CD14-positive monocyte (primary cell): ENCODE measurements at regions not wholly inside any gene's neighbourhood (a gene's known extent, or its start where the extent isn't known, plus 50 kb on each side); places are given as distances from the start of the nearest gene placed in this dataset.
"Not testable (repeated sequence)": the region's sequence is repeated elsewhere in the genome, so short reads cannot be mapped to it uniquely, and the experiment has no call there.

Experiments
- DNase-seq, 3 donors: peaks; one replicate each; pipeline ENCODE4 v3.0.0-alpha.2; 2011 to 2022
- H2AFZ ChIP-seq: 2 replicates; pipeline ENCODE4 v1.6.0; 2012; ENCODE audit warnings: mild to moderate bottlenecking, low read depth, low read length, inconsistent platforms; ENCODE audit not compliant: insufficient read depth, poor library complexity, severe bottlenecking
- H3K27ac ChIP-seq, 2 donors: 1 replicate in 1 of 2; 2 replicates in 1 of 2; pipeline ENCODE4 v1.5.1; 2012 to 2013; ENCODE audit warnings: low read length in 2 of 2, control low read depth in 1 of 2, inconsistent platforms in 1 of 2, low read depth in 1 of 2, mild to moderate bottlenecking in 1 of 2
- H3K27me3 ChIP-seq, 2 donors: one replicate each; pipeline versions ENCODE4 v1.6.0 to v1.6.1; 2011 to 2013; ENCODE audit warnings: low read length in 2 of 2; ENCODE audit not compliant: control insufficient read depth in 2 of 2, insufficient read depth in 2 of 2
- H3K36me3 ChIP-seq, 2 donors: replicated peaks in 1 of 2; 1 replicate in 1 of 2; 2 replicates in 1 of 2; pipeline versions ENCODE4 v1.5.1 to v1.6.1; 2012 to 2013; ENCODE audit warnings: low read length in 2 of 2, control low read depth in 1 of 2, inconsistent platforms in 1 of 2, mild to moderate bottlenecking in 1 of 2; ENCODE audit not compliant: insufficient read depth in 2 of 2, control insufficient read depth in 1 of 2
- H3K4me1 ChIP-seq, 2 donors: 1 replicate in 1 of 2; 2 replicates in 1 of 2; pipeline versions ENCODE4 v1.5.1 to v1.6.1; 2012 to 2013; ENCODE audit warnings: low read length in 2 of 2, control low read depth in 1 of 2, inconsistent platforms in 1 of 2, mild to moderate bottlenecking in 1 of 2, moderate library complexity in 1 of 2; ENCODE audit not compliant: insufficient read depth in 2 of 2, control insufficient read depth in 1 of 2
- H3K4me2 ChIP-seq: replicated peaks from 2 replicates; pipeline ENCODE3; 2012; ENCODE audit warnings: low read length, moderate library complexity, mild to moderate bottlenecking; ENCODE audit not compliant: poor library complexity, severe bottlenecking; ENCODE audit errors: extremely low read depth
- H3K4me3 ChIP-seq, 3 experiments: fragments of 200-600 bp in 1 of 3; sonication (generic) in 1 of 3; replicated peaks in 1 of 3; 1 replicate in 2 of 3; 2 replicates in 1 of 3; pipeline ENCODE4 v1.5.1; 2011 to 2013; ENCODE audit warnings: low read length in 3 of 3, mild to moderate bottlenecking in 3 of 3, control low read depth in 2 of 3, low read depth in 2 of 3, inconsistent platforms in 1 of 3, moderate library complexity in 1 of 3
- H3K79me2 ChIP-seq: 2 replicates; pipeline ENCODE4 v1.6.0; 2012; ENCODE audit warnings: mild to moderate bottlenecking, control low read depth, inconsistent platforms, low read length, moderate library complexity; ENCODE audit not compliant: insufficient read depth
- H3K9ac ChIP-seq: 2 replicates; pipeline ENCODE4 v1.6.0; 2017; ENCODE audit warnings: low read length, mild to moderate bottlenecking; ENCODE audit not compliant: insufficient read depth, poor library complexity, severe bottlenecking
- H3K9me3 ChIP-seq, 2 donors: replicated peaks in 1 of 2; 1 replicate in 1 of 2; 2 replicates in 1 of 2; pipeline versions ENCODE4 v1.5.1 to v1.6.1; 2012 to 2013; ENCODE audit warnings: low read length in 2 of 2, control low read depth in 1 of 2; ENCODE audit not compliant: control insufficient read depth in 1 of 2, insufficient read depth in 1 of 2
- H4K20me1 ChIP-seq: 2 replicates; pipeline ENCODE4 v1.6.0; 2012; ENCODE audit warnings: mild to moderate bottlenecking, low read length, control low read depth, moderate library complexity; ENCODE audit not compliant: insufficient read depth
- H3K27ac Mint-ChIP-seq, 7 donors: one replicate each; pipeline ENCODE4 v1.8.0; 2020; ENCODE audit warnings: mild to moderate bottlenecking in 7 of 7, mixed read lengths in 7 of 7, moderate library complexity in 6 of 7, inconsistent platforms in 2 of 7
- H3K27me3 Mint-ChIP-seq, 3 donors: one replicate each; pipeline ENCODE4 v1.8.0; 2021 to 2022; ENCODE audit warnings: low read depth in 3 of 3, mild to moderate bottlenecking in 3 of 3, mixed read lengths in 3 of 3, moderate library complexity in 3 of 3, inconsistent platforms in 1 of 3
- H3K36me3 Mint-ChIP-seq, 2 donors: one replicate each; pipeline ENCODE4 v1.8.0; 2020; ENCODE audit warnings: mixed read lengths in 2 of 2, inconsistent platforms in 1 of 2, mild to moderate bottlenecking in 1 of 2
- H3K4me1 Mint-ChIP-seq: one replicate; pipeline ENCODE4 v1.8.0; 2020; ENCODE audit warnings: mild to moderate bottlenecking, mixed read lengths
- H3K4me3 Mint-ChIP-seq, 2 donors: one replicate each; pipeline ENCODE4 v1.8.0; 2020; ENCODE audit warnings: mild to moderate bottlenecking in 2 of 2, mixed read lengths in 2 of 2, moderate library complexity in 1 of 2
- H3K9me3 Mint-ChIP-seq, 7 donors: one replicate each; pipeline ENCODE4 v1.8.0; 2020 to 2022; ENCODE audit warnings: mixed read lengths in 7 of 7, mild to moderate bottlenecking in 6 of 7, moderate library complexity in 6 of 7, inconsistent platforms in 2 of 7
- WGBS: methylation state at CpG from one replicate; pipeline ENCODE4 v1.1.5; 2013; ENCODE audit warnings: missing lambda C conversion rate; ENCODE audit not compliant: insufficient coverage; 5-methylcytosine and 5-hydroxymethylcytosine counted together
- intact Hi-C, 2 donors: fragments of 100-400 bp; cut with micrococcal nuclease; formaldehyde crosslinking; loops; one replicate each; pipeline versions ENCODE4 v1.15.0 to v1.15.1; 2023
- TF ChIP-seq, protein P1 (sequence below): fragments of 200-600 bp; IDR thresholded peaks from one replicate; pipeline ENCODE4 v1.8.0; 2022; ENCODE audit warnings: antibody characterized with exemption, mild to moderate bottlenecking

DNA sequence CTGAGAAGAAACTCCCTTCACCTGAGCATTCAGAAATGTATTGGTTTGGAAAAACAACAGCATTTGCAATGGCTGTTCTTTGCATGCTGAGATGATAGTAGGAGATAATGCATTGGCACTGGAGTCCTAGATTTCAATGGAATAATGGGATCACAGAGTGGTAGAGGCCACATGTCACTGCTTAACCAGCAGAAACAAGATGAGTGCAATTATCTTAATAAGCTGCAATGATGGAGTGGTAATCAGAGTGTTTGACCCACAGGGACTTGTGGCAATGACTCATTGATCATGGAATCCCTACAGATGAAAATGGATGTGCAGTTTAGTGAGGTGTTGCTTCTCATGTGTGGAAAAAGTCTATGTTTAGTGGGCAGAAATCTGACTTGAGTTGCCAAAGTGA, 218.8 kb upstream of the ZEB2 start:
- TF ChIP-seq, protein P1, sequence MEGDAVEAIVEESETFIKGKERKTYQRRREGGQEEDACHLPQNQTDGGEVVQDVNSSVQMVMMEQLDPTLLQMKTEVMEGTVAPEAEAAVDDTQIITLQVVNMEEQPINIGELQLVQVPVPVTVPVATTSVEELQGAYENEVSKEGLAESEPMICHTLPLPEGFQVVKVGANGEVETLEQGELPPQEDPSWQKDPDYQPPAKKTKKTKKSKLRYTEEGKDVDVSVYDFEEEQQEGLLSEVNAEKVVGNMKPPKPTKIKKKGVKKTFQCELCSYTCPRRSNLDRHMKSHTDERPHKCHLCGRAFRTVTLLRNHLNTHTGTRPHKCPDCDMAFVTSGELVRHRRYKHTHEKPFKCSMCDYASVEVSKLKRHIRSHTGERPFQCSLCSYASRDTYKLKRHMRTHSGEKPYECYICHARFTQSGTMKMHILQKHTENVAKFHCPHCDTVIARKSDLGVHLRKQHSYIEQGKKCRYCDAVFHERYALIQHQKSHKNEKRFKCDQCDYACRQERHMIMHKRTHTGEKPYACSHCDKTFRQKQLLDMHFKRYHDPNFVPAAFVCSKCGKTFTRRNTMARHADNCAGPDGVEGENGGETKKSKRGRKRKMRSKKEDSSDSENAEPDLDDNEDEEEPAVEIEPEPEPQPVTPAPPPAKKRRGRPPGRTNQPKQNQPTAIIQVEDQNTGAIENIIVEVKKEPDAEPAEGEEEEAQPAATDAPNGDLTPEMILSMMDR = no peak

DNA sequence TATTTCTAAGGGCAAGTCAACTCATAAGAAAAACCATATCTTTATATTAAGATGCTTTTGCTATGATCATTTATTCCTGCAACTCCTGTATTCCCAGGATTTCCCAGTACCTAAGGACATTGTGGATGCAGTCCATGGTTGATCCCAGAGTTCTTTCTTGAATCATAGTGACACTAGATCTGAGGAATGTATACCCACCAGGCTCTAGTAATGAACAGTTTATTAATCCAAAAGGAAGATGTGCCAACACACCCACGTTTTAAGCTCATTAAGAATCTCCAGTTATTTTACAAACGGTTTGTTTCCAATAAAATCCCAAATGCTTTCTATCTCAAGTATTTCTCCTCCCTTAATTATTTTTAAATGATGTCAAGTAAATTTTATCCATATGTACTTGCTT, 210.8 kb upstream of the ZEB2 start:
- Mint-ChIP-seq H3K4me3 (no peak overlapping the region), H3K9me3 (peaks cover 7 to 14% (median 9%) of the 10 kb centered on the region in 7 donors), H3K4me1 (peaks cover 6% of the 10 kb centered on the region), H3K36me3 (peaks cover 3 to 6% of the 10 kb centered on the region in 2 donors), H3K27me3 (peaks cover 0 to 2% (median 0%) of the 10 kb centered on the region in 3 donors), H3K27ac (no peak overlapping the region)
- no peak for DNase-seq
- Histone ChIP-seq H3K9ac (no peak overlapping the region), H2AFZ (no peak overlapping the region), H3K27me3 (no peaks in the 10 kb centered on the region), H3K27ac (no peak overlapping the region), H3K36me3 (no peaks in the 10 kb centered on the region), H3K4me3 (no peak overlapping the region), H3K79me2 (no peaks in the 10 kb centered on the region), H3K4me2 (no peak overlapping the region), H4K20me1 (no peaks in the 10 kb centered on the region), H3K4me1 (no peaks in the 10 kb centered on the region), H3K9me3 (peaks cover 5 to 7% of the 10 kb centered on the region in 2 donors)
- intact Hi-C loops = no loop called here
- TF ChIP-seq, protein P1 = no peak
- no CpG with 5 or more reads among the region's 2 CpGs for WGBS

More for the DNA sequence above, 218.8 kb upstream of the ZEB2 start:
- Histone ChIP-seq H3K4me3 (no peak overlapping the region), H3K27me3 (no peaks in the 10 kb centered on the region), H3K36me3 (no peaks in the 10 kb centered on the region), H3K9ac (no peak overlapping the region), H3K4me1 (no peaks in the 10 kb centered on the region), H4K20me1 (no peaks in the 10 kb centered on the region), H2AFZ (no peak overlapping the region), H3K4me2 (no peak overlapping the region), H3K27ac (no peak overlapping the region), H3K79me2 (no peaks in the 10 kb centered on the region), H3K9me3 (peaks cover 8 to 9% of the 10 kb centered on the region in 2 donors)
- Mint-ChIP-seq H3K27ac (no peak overlapping the region), H3K36me3 (peaks cover 5 to 7% of the 10 kb centered on the region in 2 donors), H3K4me1 (peaks cover 2% of the 10 kb centered on the region), H3K9me3 (peaks cover 13 to 23% (median 18%) of the 10 kb centered on the region in 7 donors), H3K4me3 (no peak overlapping the region), H3K27me3 (no peaks in the 10 kb centered on the region)
- DNase-seq = no peak
- intact Hi-C loops = no loop called here

DNA sequence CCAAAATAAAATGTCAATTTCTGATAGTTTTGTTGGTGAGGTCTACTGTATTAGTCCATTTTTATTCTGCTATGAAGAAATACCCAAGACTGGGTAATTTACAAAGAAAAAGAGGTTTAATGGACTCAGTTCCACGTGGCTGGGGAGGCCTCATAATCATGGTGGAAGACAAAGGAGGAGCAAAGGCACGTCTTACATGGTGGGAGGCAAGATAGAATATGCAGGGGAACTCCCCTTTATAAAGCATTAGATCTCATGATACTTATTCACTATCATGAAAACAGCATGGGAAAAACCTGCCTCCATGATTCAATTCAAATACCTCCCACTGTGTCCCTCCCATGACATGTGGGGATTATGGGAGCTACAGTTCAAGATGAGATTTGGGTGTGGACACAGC, 204.5 kb upstream of the ZEB2 start:
- H3K27me3 ChIP-seq, H3K9me3 ChIP-seq, H3K27me3 Mint-ChIP-seq, H3K4me3 ChIP-seq, H3K9ac ChIP-seq, H3K4me2 ChIP-seq, DNase-seq, H3K4me3 Mint-ChIP-seq, H3K4me1 Mint-ChIP-seq, H2AFZ ChIP-seq, intact Hi-C loops, H3K27ac Mint-ChIP-seq, H3K9me3 Mint-ChIP-seq, H3K36me3 Mint-ChIP-seq, H3K36me3 ChIP-seq, H3K79me2 ChIP-seq, H3K4me1 ChIP-seq, H3K27ac ChIP-seq, H4K20me1 ChIP-seq: not testable (repeated sequence)
- 67% methylated on average over 1 of the region's 2 CpGs for WGBS
